ENCODE measurements at regions not wholly inside any gene's neighbourhood (a gene's known extent, or its start where the extent isn't known, plus 50 kb on each side); places are given as distances from the start of the nearest gene placed in this dataset.

GRCh38 chr4:160652790-160653189 is 1511.0 kb downstream of the FSTL5 start:
- Histone ChIP-seq H3K4me1 (ENCODE audit: control insufficient read depth, extremely low read depth, insufficient read depth, low read length) (no peaks in the 10 kb centered on the region), H3K79me2 (ENCODE audit: control insufficient read depth, insufficient read depth, low read length) (no peaks in the 10 kb centered on the region), H4K20me1 (ENCODE audit: control insufficient read depth, extremely low read depth, insufficient read depth, low read length) (no peaks in the 10 kb centered on the region), H3K9me3 (ENCODE audit: control insufficient read depth, insufficient read depth, low read depth, low read length) (no peaks in the 10 kb centered on the region), H3K9ac (ENCODE audit: insufficient read depth, low read length) (no peak overlapping the region), H3K4me3 (replicated peaks in 1 of 4; ENCODE audit: control extremely low read depth in 1 of 4, insufficient read depth in 1 of 4, low read depth in 3 of 4, low read length in 4 of 4) (no peak overlapping the region), H2AFZ (ENCODE audit: low read length) (no peak overlapping the region), H3K36me3 (ENCODE audit: control insufficient read depth, insufficient read depth, low read length) (no peaks in the 10 kb centered on the region), H3K27ac (ENCODE audit: insufficient read depth, low read length) (no peak overlapping the region), H3K27me3 (ENCODE audit: control insufficient read depth, insufficient read depth, low read length) (no peaks in the 10 kb centered on the region), H3K4me2 (ENCODE audit: extremely low read depth, insufficient read depth, low read length) (no peak overlapping the region)
- no peak for DNase-seq (ENCODE audit: low read depth in 2 of 2)
- no peak for TF ChIP-seq CTCF (conservative IDR thresholded peaks at IDR 0.05 in 1 of 2, IDR thresholded peaks at IDR 0.05 in 1 of 2; ENCODE audit: low read depth in 1 of 2, low read length in 2 of 2)
- TF ChIP-seq EZH2 (IDR thresholded peaks at IDR 0.05; ENCODE audit: low read length, missing control alignments): no peak

GRCh38 chr4:160675550-160675949 is 1488.2 kb downstream of the FSTL5 start:
- no peak overlapping the region for H3K4me3 ChIP-seq (replicated peaks in 1 of 4; ENCODE audit: control extremely low read depth in 1 of 4, insufficient read depth in 1 of 4, low read depth in 3 of 4, low read length in 4 of 4)
- TF ChIP-seq CTCF (conservative IDR thresholded peaks at IDR 0.05 in 1 of 2, IDR thresholded peaks at IDR 0.05 in 1 of 2; ENCODE audit: low read depth in 1 of 2, low read length in 2 of 2) (no peak), EZH2 (IDR thresholded peaks at IDR 0.05; ENCODE audit: low read length, missing control alignments) (no peak)

GRCh38 chr4:160685729-160686128 is 1478.1 kb downstream of the FSTL5 start:
- no peak overlapping the region for H3K4me3 ChIP-seq (replicated peaks in 1 of 4; ENCODE audit: control extremely low read depth in 1 of 4, insufficient read depth in 1 of 4, low read depth in 3 of 4, low read length in 4 of 4)
- H3K9ac ChIP-seq (ENCODE audit: insufficient read depth, low read length): no peak overlapping the region
- no peaks in the 10 kb centered on the region for H4K20me1 ChIP-seq (ENCODE audit: control insufficient read depth, extremely low read depth, insufficient read depth, low read length)
- H3K27me3 ChIP-seq (ENCODE audit: control insufficient read depth, insufficient read depth, low read length): no peaks in the 10 kb centered on the region
- H3K36me3 ChIP-seq (ENCODE audit: control insufficient read depth, insufficient read depth, low read length): no peaks in the 10 kb centered on the region
- DNase-seq (ENCODE audit: low read depth in 2 of 2): no peak
- no peaks in the 10 kb centered on the region for H3K4me1 ChIP-seq (ENCODE audit: control insufficient read depth, extremely low read depth, insufficient read depth, low read length)
- H3K27ac ChIP-seq (ENCODE audit: insufficient read depth, low read length): no peak overlapping the region
- no peak overlapping the region for H3K4me2 ChIP-seq (ENCODE audit: extremely low read depth, insufficient read depth, low read length)
- H3K9me3 ChIP-seq (ENCODE audit: control insufficient read depth, insufficient read depth, low read depth, low read length): no peaks in the 10 kb centered on the region
- H2AFZ ChIP-seq (ENCODE audit: low read length): no peak overlapping the region
- H3K79me2 ChIP-seq (ENCODE audit: control insufficient read depth, insufficient read depth, low read length): no peaks in the 10 kb centered on the region
- TF ChIP-seq EZH2 (IDR thresholded peaks at IDR 0.05; ENCODE audit: low read length, missing control alignments) (no peak), CTCF (conservative IDR thresholded peaks at IDR 0.05 in 1 of 2, IDR thresholded peaks at IDR 0.05 in 1 of 2; ENCODE audit: low read depth in 1 of 2, low read length in 2 of 2) (no peak)

More at GRCh38 chr4:160675550-160675949, 1488.2 kb downstream of the FSTL5 start:
- H3K27me3 ChIP-seq (ENCODE audit: control insufficient read depth, insufficient read depth, low read length): no peaks in the 10 kb centered on the region
- DNase-seq (ENCODE audit: low read depth in 2 of 2): no peak
- no peaks in the 10 kb centered on the region for H3K9me3 ChIP-seq (ENCODE audit: control insufficient read depth, insufficient read depth, low read depth, low read length)
- no peaks in the 10 kb centered on the region for H3K4me1 ChIP-seq (ENCODE audit: control insufficient read depth, extremely low read depth, insufficient read depth, low read length)
- no peak overlapping the region for H3K9ac ChIP-seq (ENCODE audit: insufficient read depth, low read length)
- H3K36me3 ChIP-seq (ENCODE audit: control insufficient read depth, insufficient read depth, low read length): no peaks in the 10 kb centered on the region
- no peaks in the 10 kb centered on the region for H3K79me2 ChIP-seq (ENCODE audit: control insufficient read depth, insufficient read depth, low read length)
- H4K20me1 ChIP-seq (ENCODE audit: control insufficient read depth, extremely low read depth, insufficient read depth, low read length): no peaks in the 10 kb centered on the region
- H3K4me2 ChIP-seq (ENCODE audit: extremely low read depth, insufficient read depth, low read length): no peak overlapping the region
- no peak overlapping the region for H3K27ac ChIP-seq (ENCODE audit: insufficient read depth, low read length)
- no peak overlapping the region for H2AFZ ChIP-seq (ENCODE audit: low read length)

All from fibroblast of lung (primary cell).